ENCODE measurements at regions not wholly inside any gene's neighbourhood (a gene's known extent, or its start where the extent isn't known, plus 50 kb on each side); places are given as distances from the start of the nearest gene placed in this dataset.
"Not testable (repeated sequence)": the region's sequence is repeated elsewhere in the genome, so short reads cannot be mapped to it uniquely, and the experiment has no call there.

DNA sequence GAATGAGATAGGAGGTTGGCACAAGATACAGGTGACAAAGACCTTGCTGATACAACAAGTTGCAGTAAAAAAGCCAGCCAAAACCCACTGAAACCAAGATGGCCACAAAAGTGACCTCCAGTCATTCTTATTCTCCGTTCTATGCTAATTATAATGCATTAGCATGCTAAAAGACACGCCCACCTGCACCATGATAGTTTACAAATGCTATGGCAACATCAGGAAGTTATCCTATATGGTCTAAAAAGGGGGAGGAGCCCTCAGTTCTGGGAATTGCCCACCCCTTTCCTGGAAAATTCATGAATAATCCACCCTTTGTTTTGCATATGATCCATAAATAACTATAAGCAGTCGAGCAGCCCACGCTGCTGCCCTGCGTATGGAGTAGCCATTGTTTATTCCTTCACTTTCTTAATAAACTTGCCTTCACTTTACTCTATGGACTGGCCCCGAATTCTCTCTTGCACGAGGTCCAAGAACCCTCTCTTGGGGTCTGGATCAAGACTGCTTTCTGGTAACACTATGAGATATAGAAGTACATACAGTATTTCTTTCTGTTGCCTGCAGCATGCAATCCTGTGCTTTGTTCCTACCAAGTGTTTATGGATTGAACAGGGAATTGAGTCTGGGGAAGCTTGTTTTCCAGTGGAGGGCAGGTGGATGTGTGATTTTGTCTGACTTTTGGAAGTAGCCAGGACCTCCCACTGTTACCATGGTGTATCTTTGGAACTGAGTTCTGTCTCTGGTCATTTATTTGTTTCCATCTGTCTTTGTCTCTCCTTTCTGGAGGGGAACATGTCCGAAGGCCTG is 72.0 kb upstream of the TGM3 start:
- no peak overlapping the region for H3K4me3 ChIP-seq
- DNase-seq (ENCODE audit: low spot score) = no peak
- Mint-ChIP-seq H3K4me3 (no peak overlapping the region), H3K9me3 (peaks cover 12% of the 10 kb centered on the region), H3K36me3 (no peaks in the 10 kb centered on the region), H3K27me3 (ENCODE audit: insufficient read depth, low read depth) (no peaks in the 10 kb centered on the region), H3K4me1 (peaks cover 5% of the 10 kb centered on the region), H3K27ac (no peak overlapping the region)
- no peaks in the 10 kb centered on the region for H3K9me3 ChIP-seq (ENCODE audit: low read depth)
- H3F3A ChIP-seq (ENCODE audit: low read depth) = no peaks in the 10 kb centered on the region
- no peaks in the 10 kb centered on the region for H3K27me3 ChIP-seq
- H2AFZ ChIP-seq (replicated peaks) = peak overlapping the region; percentile 0
- no peak overlapping the region for H3K27ac ChIP-seq
- H3K4me2 ChIP-seq = no peak overlapping the region
- TF ChIP-seq EZH2 (IDR thresholded peaks at IDR 0.05) (no peak), EZH2phosphoT487 (IDR thresholded peaks at IDR 0.05) (no peak)
- TF ChIP-seq, protein P1, sequence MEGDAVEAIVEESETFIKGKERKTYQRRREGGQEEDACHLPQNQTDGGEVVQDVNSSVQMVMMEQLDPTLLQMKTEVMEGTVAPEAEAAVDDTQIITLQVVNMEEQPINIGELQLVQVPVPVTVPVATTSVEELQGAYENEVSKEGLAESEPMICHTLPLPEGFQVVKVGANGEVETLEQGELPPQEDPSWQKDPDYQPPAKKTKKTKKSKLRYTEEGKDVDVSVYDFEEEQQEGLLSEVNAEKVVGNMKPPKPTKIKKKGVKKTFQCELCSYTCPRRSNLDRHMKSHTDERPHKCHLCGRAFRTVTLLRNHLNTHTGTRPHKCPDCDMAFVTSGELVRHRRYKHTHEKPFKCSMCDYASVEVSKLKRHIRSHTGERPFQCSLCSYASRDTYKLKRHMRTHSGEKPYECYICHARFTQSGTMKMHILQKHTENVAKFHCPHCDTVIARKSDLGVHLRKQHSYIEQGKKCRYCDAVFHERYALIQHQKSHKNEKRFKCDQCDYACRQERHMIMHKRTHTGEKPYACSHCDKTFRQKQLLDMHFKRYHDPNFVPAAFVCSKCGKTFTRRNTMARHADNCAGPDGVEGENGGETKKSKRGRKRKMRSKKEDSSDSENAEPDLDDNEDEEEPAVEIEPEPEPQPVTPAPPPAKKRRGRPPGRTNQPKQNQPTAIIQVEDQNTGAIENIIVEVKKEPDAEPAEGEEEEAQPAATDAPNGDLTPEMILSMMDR (IDR thresholded peaks at IDR 0.05) = no peak
- H4K20me1 ChIP-seq (ENCODE audit: low read depth) = no peaks in the 10 kb centered on the region
- H3K36me3 ChIP-seq = no peaks in the 10 kb centered on the region
- H3K4me1 ChIP-seq = no peaks in the 10 kb centered on the region
- H3K9ac ChIP-seq = no peak overlapping the region
- H3K79me2 ChIP-seq (ENCODE audit: low read depth) = no peaks in the 10 kb centered on the region

DNA sequence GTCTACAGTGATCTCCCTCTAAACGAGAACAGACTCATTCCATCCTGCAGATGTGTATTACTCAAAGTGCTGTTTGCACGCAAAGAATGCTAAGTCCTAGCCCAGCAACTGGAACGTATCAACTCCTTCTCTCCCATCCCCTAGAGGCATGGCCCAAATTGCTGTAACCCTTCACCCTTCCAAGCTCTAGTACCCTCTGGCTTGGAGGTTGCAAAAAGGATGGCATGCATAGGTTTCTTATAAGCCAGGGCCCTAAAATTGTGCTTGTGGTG is 71.5 kb upstream of the TGM3 start:
- H3K27me3 ChIP-seq = no peaks in the 10 kb centered on the region
- no peaks in the 10 kb centered on the region for H4K20me1 ChIP-seq (ENCODE audit: low read depth)
- no peak overlapping the region for H3K4me3 ChIP-seq
- no peak overlapping the region for H3K27ac ChIP-seq
- no peaks in the 10 kb centered on the region for H3K79me2 ChIP-seq (ENCODE audit: low read depth)
- no peaks in the 10 kb centered on the region for H3K36me3 Mint-ChIP-seq
- TF ChIP-seq EZH2 (IDR thresholded peaks at IDR 0.05) = no peak
- TF ChIP-seq EZH2phosphoT487 (IDR thresholded peaks at IDR 0.05) = no peak
- TF ChIP-seq, protein P1 (IDR thresholded peaks at IDR 0.05) = no peak
- peak overlapping the region; percentile 0 for H2AFZ ChIP-seq (replicated peaks)
- no peaks in the 10 kb centered on the region for H3K27me3 Mint-ChIP-seq (ENCODE audit: insufficient read depth, low read depth)
- peaks cover 5% of the 10 kb centered on the region for H3K4me1 Mint-ChIP-seq
- no peak for DNase-seq (ENCODE audit: low spot score)
- no peaks in the 10 kb centered on the region for H3K9me3 ChIP-seq (ENCODE audit: low read depth)
- no peaks in the 10 kb centered on the region for H3K4me1 ChIP-seq
- H3K4me2 ChIP-seq = no peak overlapping the region
- H3K27ac Mint-ChIP-seq = no peak overlapping the region
- H3K36me3 ChIP-seq = no peaks in the 10 kb centered on the region
- H3K4me3 Mint-ChIP-seq = no peak overlapping the region
- H3F3A ChIP-seq (ENCODE audit: low read depth) = no peaks in the 10 kb centered on the region
- H3K9me3 Mint-ChIP-seq = peaks cover 12% of the 10 kb centered on the region
- no peak overlapping the region for H3K9ac ChIP-seq

- H3K4me3 ChIP-seq, H3K27ac ChIP-seq: not testable (repeated sequence)
Observed at GRCh38 chr20:2227285-2227684, 68.5 kb upstream of the TGM3 start.

DNA sequence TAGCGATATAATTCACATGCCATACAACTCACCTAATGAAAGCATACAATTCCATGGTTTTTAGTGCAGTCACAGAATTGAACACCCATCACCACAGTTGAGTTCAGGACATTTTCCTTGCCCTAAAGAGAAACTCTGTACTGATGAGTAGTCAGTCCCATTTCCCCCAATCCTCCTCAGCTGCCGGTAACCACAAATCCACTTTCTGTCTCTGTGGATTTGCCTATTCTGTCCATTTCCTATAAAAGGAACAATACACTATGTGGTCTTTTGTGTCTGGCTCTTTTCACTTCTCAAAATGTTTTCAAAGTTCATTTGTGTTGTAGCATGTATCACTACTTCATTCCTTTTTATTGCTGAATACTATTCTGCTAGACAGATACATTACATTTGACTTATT is 67.9 kb upstream of the TGM3 start:
- no peaks in the 10 kb centered on the region for H3K27me3 ChIP-seq
- Mint-ChIP-seq H3K36me3 (no peaks in the 10 kb centered on the region), H3K9me3 (no peaks in the 10 kb centered on the region), H3K27me3 (ENCODE audit: insufficient read depth, low read depth) (no peaks in the 10 kb centered on the region), H3K4me3 (no peak overlapping the region), H3K27ac (no peak overlapping the region), H3K4me1 (peaks cover 15% of the 10 kb centered on the region)
- no peak overlapping the region for H2AFZ ChIP-seq (replicated peaks)
- no peaks in the 10 kb centered on the region for H3K4me1 ChIP-seq
- H3K79me2 ChIP-seq (ENCODE audit: low read depth) = no peaks in the 10 kb centered on the region
- no peaks in the 10 kb centered on the region for H3F3A ChIP-seq (ENCODE audit: low read depth)
- H3K4me2 ChIP-seq = no peak overlapping the region
- TF ChIP-seq, protein P1 (IDR thresholded peaks at IDR 0.05) = no peak
- no peak for TF ChIP-seq EZH2 (IDR thresholded peaks at IDR 0.05)
- no peak for TF ChIP-seq EZH2phosphoT487 (IDR thresholded peaks at IDR 0.05)
- no peak overlapping the region for H3K9ac ChIP-seq
- no peaks in the 10 kb centered on the region for H3K36me3 ChIP-seq
- H3K27ac ChIP-seq = no peak overlapping the region
- no peaks in the 10 kb centered on the region for H3K9me3 ChIP-seq (ENCODE audit: low read depth)
- H4K20me1 ChIP-seq (ENCODE audit: low read depth) = no peaks in the 10 kb centered on the region
- H3K4me3 ChIP-seq = no peak overlapping the region
- DNase-seq (ENCODE audit: low spot score) = no peak

More at GRCh38 chr20:2227285-2227684, 68.5 kb upstream of the TGM3 start:
- not testable (repeated sequence) for H2AFZ ChIP-seq (replicated peaks); H3K27me3 Mint-ChIP-seq (ENCODE audit: insufficient read depth, low read depth); H3K4me1 ChIP-seq; H3K36me3 Mint-ChIP-seq; H3K9me3 ChIP-seq (ENCODE audit: low read depth); H3K9ac ChIP-seq; H3K9me3 Mint-ChIP-seq; H3K4me2 ChIP-seq; H3K36me3 ChIP-seq; H3K4me3 Mint-ChIP-seq; H4K20me1 ChIP-seq (ENCODE audit: low read depth); H3K27ac Mint-ChIP-seq; DNase-seq (ENCODE audit: low spot score); H3K79me2 ChIP-seq (ENCODE audit: low read depth); H3F3A ChIP-seq (ENCODE audit: low read depth); H3K27me3 ChIP-seq
- peaks cover 12% of the 10 kb centered on the region for H3K4me1 Mint-ChIP-seq

Data from neural progenitor cell (in vitro differentiated cells).